Loucy (cell line): ENCODE measurements at regions not wholly inside any gene's neighbourhood (a gene's known extent, or its start where the extent isn't known, plus 50 kb on each side); places are given as distances from the start of the nearest gene placed in this dataset.

Source experiments
- H2AFZ ChIP-seq: fragments of 200-600 bp; sonication (generic); 2 replicates; pipeline ENCODE4 v1.6.0; 2016; ENCODE audit warnings: antibody characterized with exemption, mild to moderate bottlenecking, low read length, moderate library complexity
- H3F3A ChIP-seq: fragments of 200-600 bp; 2 replicates; pipeline ENCODE4 v1.6.0; 2016; ENCODE audit warnings: antibody characterized with exemption, low read depth, mild to moderate bottlenecking
- H3K27me3 ChIP-seq: fragments of 200-600 bp; sonication (generic); 2 replicates; pipeline ENCODE4 v1.6.1; 2014; ENCODE audit warnings: low read length, mild to moderate bottlenecking; ENCODE audit not compliant: insufficient read depth, poor library complexity, severe bottlenecking
- H3K36me3 ChIP-seq: fragments of 200-600 bp; sonication (generic); 2 replicates; pipeline ENCODE4 v1.6.1; 2016; ENCODE audit warnings: low read length; ENCODE audit not compliant: insufficient read depth
- H3K4me1 ChIP-seq: fragments of 200-600 bp; sonication (generic); 2 replicates; pipeline ENCODE4 v1.5.1; 2014; ENCODE audit warnings: low read length, mild to moderate bottlenecking; ENCODE audit not compliant: insufficient read depth, poor library complexity, severe bottlenecking
- H3K4me2 ChIP-seq: fragments of 200-600 bp; sonication (generic); 2 replicates; pipeline ENCODE4 v1.6.0; 2014; ENCODE audit warnings: antibody characterized with exemption, low read length, low read depth, mild to moderate bottlenecking; ENCODE audit not compliant: poor library complexity, severe bottlenecking
- H3K4me3 ChIP-seq: fragments of 200-600 bp; sonication (generic); 2 replicates; pipeline ENCODE4 v1.5.1; 2014; ENCODE audit warnings: low read length, mild to moderate bottlenecking, mixed read lengths; ENCODE audit not compliant: poor library complexity, severe bottlenecking
- H3K79me2 ChIP-seq: fragments of 200-600 bp; sonication (generic); 2 replicates; pipeline ENCODE4 v1.6.1; 2014; ENCODE audit warnings: low read length; ENCODE audit not compliant: insufficient read depth
- H3K9ac ChIP-seq: fragments of 200-600 bp; sonication (generic); 2 replicates; pipeline ENCODE4 v1.6.0; 2014; ENCODE audit warnings: mild to moderate bottlenecking, low read depth, low read length, moderate library complexity; ENCODE audit not compliant: poor library complexity, severe bottlenecking
- H3K9me2 ChIP-seq: fragments of 200-600 bp; sonication (generic); replicated peaks from 2 replicates; pipeline ENCODE4 v1.6.1; 2016; ENCODE audit warnings: low read depth, low read length, mixed read lengths
- H3K9me3 ChIP-seq: fragments of 200-600 bp; sonication (generic); 2 replicates; pipeline ENCODE4 v1.6.1; 2014; ENCODE audit warnings: mild to moderate bottlenecking, antibody characterized with exemption, low read length, low read depth; ENCODE audit not compliant: insufficient read depth
- H4K20me1 ChIP-seq: fragments of 200-600 bp; sonication (generic); 2 replicates; pipeline ENCODE4 v1.6.0; 2014; ENCODE audit warnings: antibody characterized with exemption, low read length, mild to moderate bottlenecking; ENCODE audit not compliant: insufficient read depth, poor library complexity, severe bottlenecking
- EZH2phosphoT487 ChIP-seq: fragments of 200-600 bp; IDR thresholded peaks from 2 replicates; pipeline ENCODE4 v1.6.1; 2018; ENCODE audit warnings: antibody characterized with exemption, mild to moderate bottlenecking, moderate library complexity, borderline replicate concordance
- TF ChIP-seq, protein P1 (sequence below): fragments of 200-600 bp; sonication (generic); conservative IDR thresholded peaks from 2 replicates; pipeline ENCODE4 v1.5.1; 2014; ENCODE audit warnings: mild to moderate bottlenecking, antibody characterized with exemption, low read length

DNA sequence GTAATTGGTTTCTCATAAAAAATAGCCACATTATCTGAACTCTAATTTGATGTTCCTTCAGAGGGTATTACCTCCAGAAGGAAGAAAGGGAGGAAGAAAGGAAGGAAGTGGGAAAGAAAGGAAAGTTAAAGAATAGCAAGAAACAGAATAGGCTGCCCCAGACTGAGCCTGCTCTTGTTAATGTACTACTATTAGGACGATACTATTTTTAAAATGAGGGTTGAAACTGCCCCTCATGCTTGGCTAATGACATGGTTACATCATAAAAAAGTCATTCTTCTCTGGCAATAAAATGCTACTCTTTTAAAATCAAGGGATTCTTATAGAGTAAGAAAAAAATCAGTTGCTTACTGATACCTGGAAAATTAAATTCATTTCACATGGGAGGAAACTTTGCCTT is 253.0 kb downstream of the KTN1 start:
- no peak overlapping the region for H3K9ac ChIP-seq
- H3K36me3 ChIP-seq = no peaks in the 10 kb centered on the region
- no peak overlapping the region for H3K4me2 ChIP-seq
- H4K20me1 ChIP-seq = no peaks in the 10 kb centered on the region
- no peaks in the 10 kb centered on the region for H3K9me3 ChIP-seq
- H3K27me3 ChIP-seq = no peaks in the 10 kb centered on the region
- no peaks in the 10 kb centered on the region for H3K4me1 ChIP-seq
- no peaks in the 10 kb centered on the region for H3K79me2 ChIP-seq
- no peaks in the 10 kb centered on the region for H3K9me2 ChIP-seq
- H3F3A ChIP-seq = no peaks in the 10 kb centered on the region
- TF ChIP-seq, protein P1, sequence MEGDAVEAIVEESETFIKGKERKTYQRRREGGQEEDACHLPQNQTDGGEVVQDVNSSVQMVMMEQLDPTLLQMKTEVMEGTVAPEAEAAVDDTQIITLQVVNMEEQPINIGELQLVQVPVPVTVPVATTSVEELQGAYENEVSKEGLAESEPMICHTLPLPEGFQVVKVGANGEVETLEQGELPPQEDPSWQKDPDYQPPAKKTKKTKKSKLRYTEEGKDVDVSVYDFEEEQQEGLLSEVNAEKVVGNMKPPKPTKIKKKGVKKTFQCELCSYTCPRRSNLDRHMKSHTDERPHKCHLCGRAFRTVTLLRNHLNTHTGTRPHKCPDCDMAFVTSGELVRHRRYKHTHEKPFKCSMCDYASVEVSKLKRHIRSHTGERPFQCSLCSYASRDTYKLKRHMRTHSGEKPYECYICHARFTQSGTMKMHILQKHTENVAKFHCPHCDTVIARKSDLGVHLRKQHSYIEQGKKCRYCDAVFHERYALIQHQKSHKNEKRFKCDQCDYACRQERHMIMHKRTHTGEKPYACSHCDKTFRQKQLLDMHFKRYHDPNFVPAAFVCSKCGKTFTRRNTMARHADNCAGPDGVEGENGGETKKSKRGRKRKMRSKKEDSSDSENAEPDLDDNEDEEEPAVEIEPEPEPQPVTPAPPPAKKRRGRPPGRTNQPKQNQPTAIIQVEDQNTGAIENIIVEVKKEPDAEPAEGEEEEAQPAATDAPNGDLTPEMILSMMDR = no peak
- TF ChIP-seq EZH2phosphoT487 = no peak
- no peak overlapping the region for H2AFZ ChIP-seq
- no peak overlapping the region for H3K4me3 ChIP-seq

DNA sequence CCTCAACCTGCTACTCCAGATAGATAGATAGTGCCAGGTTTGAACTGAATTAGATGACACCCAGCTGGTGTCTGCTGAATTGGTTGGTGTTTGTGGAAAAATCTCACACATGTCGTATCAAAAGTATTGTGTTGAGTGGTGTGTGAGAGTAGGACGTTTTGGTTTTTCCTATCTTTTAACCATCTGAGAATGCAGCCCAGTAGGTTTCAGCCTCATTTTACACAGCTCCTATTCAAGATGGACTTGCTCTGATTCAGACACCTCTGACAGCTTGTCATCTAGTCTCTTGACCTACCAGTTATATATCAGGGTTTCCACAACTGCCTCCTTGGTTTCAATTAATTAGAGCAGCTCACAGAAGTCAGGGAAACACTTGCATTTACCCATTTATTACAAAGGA is 254.4 kb downstream of the KTN1 start:
- H3K9me3 ChIP-seq = no peaks in the 10 kb centered on the region
- H3K4me3 ChIP-seq = no peak overlapping the region
- TF ChIP-seq, protein P1 = no peak
- no peak for TF ChIP-seq EZH2phosphoT487

DNA sequence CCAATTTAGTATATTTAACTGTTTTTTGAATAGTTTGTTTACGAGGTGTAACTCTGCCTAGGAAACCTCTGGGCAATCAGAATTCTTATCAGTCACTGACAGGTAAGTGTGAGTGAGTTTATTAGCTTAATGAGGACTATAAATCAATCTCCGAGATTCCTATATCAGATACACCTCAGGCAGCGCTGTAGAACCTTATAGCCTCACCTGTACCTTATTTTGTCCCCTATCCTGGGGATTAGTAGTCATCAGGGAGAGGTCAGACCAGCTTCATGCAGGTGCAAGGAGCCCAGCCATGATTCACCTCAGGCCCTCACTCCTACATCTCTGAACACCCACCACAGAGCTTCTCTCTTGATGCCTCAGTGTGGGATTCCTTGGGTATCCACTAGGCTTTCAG is 256.0 kb downstream of the KTN1 start:
- Histone ChIP-seq H3F3A (no peaks in the 10 kb centered on the region), H3K4me2 (no peak overlapping the region), H3K36me3 (no peaks in the 10 kb centered on the region), H3K9me2 (no peaks in the 10 kb centered on the region), H2AFZ (no peak overlapping the region), H3K79me2 (no peaks in the 10 kb centered on the region), H3K9ac (no peak overlapping the region), H3K27me3 (no peaks in the 10 kb centered on the region), H3K9me3 (no peaks in the 10 kb centered on the region), H3K4me1 (no peaks in the 10 kb centered on the region), H3K4me3 (no peak overlapping the region), H4K20me1 (no peaks in the 10 kb centered on the region)
- TF ChIP-seq, protein P1 = no peak
- no peak for TF ChIP-seq EZH2phosphoT487

More for the DNA sequence above, 254.4 kb downstream of the KTN1 start:
- Histone ChIP-seq H3F3A (no peaks in the 10 kb centered on the region), H3K9ac (no peak overlapping the region), H3K4me2 (no peak overlapping the region), H3K4me1 (no peaks in the 10 kb centered on the region), H3K79me2 (no peaks in the 10 kb centered on the region), H3K9me2 (no peaks in the 10 kb centered on the region), H4K20me1 (no peaks in the 10 kb centered on the region), H3K36me3 (no peaks in the 10 kb centered on the region), H2AFZ (no peak overlapping the region), H3K27me3 (no peaks in the 10 kb centered on the region)
